ENCODE measurements at regions not wholly inside any gene's neighbourhood (a gene's known extent, or its start where the extent isn't known, plus 50 kb on each side); places are given as distances from the start of the nearest gene placed in this dataset.

GRCh38 chr6:101069191-101069795, 188.2 kb upstream of the ASCC3 start:
- H3K27ac ChIP-seq (ENCODE audit: low read depth) = no peak overlapping the region

GRCh38 chr6:101070044-101070608, 189.0 kb upstream of the ASCC3 start:
- no peaks in the 10 kb centered on the region for H3K79me2 ChIP-seq (replicated peaks; ENCODE audit: insufficient read depth)
- H3K9me3 Mint-ChIP-seq = peaks cover 26% of the 10 kb centered on the region; the same call in 2 of the 3 replicates
- no peak overlapping the region for H3K4me3 Mint-ChIP-seq
- ATAC-seq (no peak), DNase-seq (ENCODE audit: low spot score) (no peak)
- no peak overlapping the region for H3K27ac Mint-ChIP-seq
- H3K4me1 Mint-ChIP-seq = no peaks in the 10 kb centered on the region
- no peaks in the 10 kb centered on the region for H3K4me1 ChIP-seq (ENCODE audit: insufficient read depth)
- H3F3A ChIP-seq (replicated peaks; ENCODE audit: low read depth) = no peaks in the 10 kb centered on the region
- H3K36me3 ChIP-seq (ENCODE audit: insufficient read depth) = no peaks in the 10 kb centered on the region
- H2AFZ ChIP-seq = no peak overlapping the region
- H4K20me1 ChIP-seq (replicated peaks; ENCODE audit: insufficient read depth) = no peaks in the 10 kb centered on the region
- no peak overlapping the region for H3K4me2 ChIP-seq
- no peak for TF ChIP-seq JUNB (IDR thresholded peaks at IDR 0.05; ENCODE audit: unreplicated experiment)
- no peak for TF ChIP-seq EZH2 (IDR thresholded peaks at IDR 0.05; ENCODE audit: low read depth, unreplicated experiment)
- no peak for TF ChIP-seq EZH2phosphoT487 (IDR thresholded peaks at IDR 0.05; ENCODE audit: unreplicated experiment)
- no peak for TF ChIP-seq REST (IDR thresholded peaks at IDR 0.05; ENCODE audit: unreplicated experiment)
- TF ChIP-seq CTCF (conservative IDR thresholded peaks at IDR 0.05; ENCODE audit: low read depth in 2 of 2) = no peak
- no peak for TF ChIP-seq ZNF331 (CRISPR knock-in tag; IDR thresholded peaks at IDR 0.05; ENCODE audit: low read depth)
- TF ChIP-seq STAT1 (IDR thresholded peaks at IDR 0.05; ENCODE audit: unreplicated experiment) = no peak
- H3K4me3 ChIP-seq = no peak overlapping the region
- H3K27me3 Mint-ChIP-seq (ENCODE audit: insufficient read depth, low read depth, poor library complexity) = no peaks in the 10 kb centered on the region
- H3K27ac ChIP-seq (ENCODE audit: low read depth) = no peak overlapping the region
- no peaks in the 10 kb centered on the region for H3K27me3 ChIP-seq (ENCODE audit: insufficient read depth)
- no peaks in the 10 kb centered on the region for H3K9me2 ChIP-seq (ENCODE audit: insufficient read depth)
- peaks cover 13% of the 10 kb centered on the region; the same call in 2 of the 3 replicates for H3K36me3 Mint-ChIP-seq (ENCODE audit: low read depth)

More at GRCh38 chr6:101069191-101069795, 188.2 kb upstream of the ASCC3 start:
- no peak overlapping the region for H3K4me3 Mint-ChIP-seq
- no peaks in the 10 kb centered on the region for H4K20me1 ChIP-seq (replicated peaks; ENCODE audit: insufficient read depth)
- ATAC-seq (no peak), DNase-seq (ENCODE audit: low spot score) (no peak)
- no peaks in the 10 kb centered on the region for H3K36me3 ChIP-seq (ENCODE audit: insufficient read depth)
- peaks cover 13% of the 10 kb centered on the region; the same call in 2 of the 3 replicates for H3K36me3 Mint-ChIP-seq (ENCODE audit: low read depth)
- no peaks in the 10 kb centered on the region for H3K4me1 ChIP-seq (ENCODE audit: insufficient read depth)
- no peaks in the 10 kb centered on the region for H3K4me1 Mint-ChIP-seq
- no peaks in the 10 kb centered on the region for H3K27me3 Mint-ChIP-seq (ENCODE audit: insufficient read depth, low read depth, poor library complexity)
- H3K27me3 ChIP-seq (ENCODE audit: insufficient read depth) = no peaks in the 10 kb centered on the region
- no peak overlapping the region for H3K4me2 ChIP-seq
- H2AFZ ChIP-seq = no peak overlapping the region
- H3F3A ChIP-seq (replicated peaks; ENCODE audit: low read depth) = no peaks in the 10 kb centered on the region
- no peak overlapping the region for H3K27ac Mint-ChIP-seq
- no peaks in the 10 kb centered on the region for H3K9me2 ChIP-seq (ENCODE audit: insufficient read depth)
- H3K4me3 ChIP-seq = no peak overlapping the region
- H3K79me2 ChIP-seq (replicated peaks; ENCODE audit: insufficient read depth) = no peaks in the 10 kb centered on the region
- peaks cover 32% of the 10 kb centered on the region; the same call in 2 of the 3 replicates for H3K9me3 Mint-ChIP-seq
- TF ChIP-seq ETS1 (IDR thresholded peaks at IDR 0.05) (no peak), JUNB (IDR thresholded peaks at IDR 0.05; ENCODE audit: unreplicated experiment) (no peak), EZH2phosphoT487 (IDR thresholded peaks at IDR 0.05; ENCODE audit: unreplicated experiment) (no peak), EZH2 (IDR thresholded peaks at IDR 0.05; ENCODE audit: low read depth, unreplicated experiment) (no peak), CTCF (conservative IDR thresholded peaks at IDR 0.05; ENCODE audit: low read depth in 2 of 2) (peak in 1 of 2 experiments; percentile 52; a peak in 2 of 4 replicates), ZNF331 (CRISPR knock-in tag; IDR thresholded peaks at IDR 0.05; ENCODE audit: low read depth) (no peak)
